Nephron progenitor cell (in vitro differentiated cells): ENCODE measurements at regions not wholly inside any gene's neighbourhood (a gene's known extent, or its start where the extent isn't known, plus 50 kb on each side); places are given as distances from the start of the nearest gene placed in this dataset.
A peak's percentile ranks its signal among the peaks of the same experiment; 100 is the strongest.
"Not testable (repeated sequence)": the region's sequence is repeated elsewhere in the genome, so short reads cannot be mapped to it uniquely, and the experiment has no call there.

Experiments
- DNase-seq: peaks from one replicate; pipeline ENCODE4 v3.0.0; 2021
- H3K27ac Mint-ChIP-seq: 2 replicates; pipeline ENCODE4 v1.8.0; 2021; ENCODE audit warnings: mild to moderate bottlenecking, moderate library complexity, mixed read lengths
- H3K27me3 Mint-ChIP-seq: 2 replicates; pipeline ENCODE4 v1.8.0; 2021; ENCODE audit warnings: mild to moderate bottlenecking, low read depth, mixed read lengths; ENCODE audit not compliant: poor library complexity
- H3K36me3 Mint-ChIP-seq: 2 replicates; pipeline ENCODE4 v1.8.0; 2021; ENCODE audit warnings: low read depth, mixed read lengths
- H3K4me1 Mint-ChIP-seq: 2 replicates; pipeline ENCODE4 v1.8.0; 2021; ENCODE audit warnings: mixed read lengths
- H3K4me3 Mint-ChIP-seq: 2 replicates; pipeline ENCODE4 v1.8.0; 2021; ENCODE audit warnings: mild to moderate bottlenecking, moderate library complexity, mixed read lengths
- H3K9me3 Mint-ChIP-seq: 2 replicates; pipeline ENCODE4 v1.8.0; 2021; ENCODE audit warnings: mild to moderate bottlenecking, moderate library complexity, mixed read lengths
- CTCF ChIP-seq: fragments of 200-600 bp; sonication (generic); IDR thresholded peaks from 2 replicates; pipeline ENCODE4 v1.5.0; 2021; ENCODE audit warnings: antibody characterized with exemption

DNA sequence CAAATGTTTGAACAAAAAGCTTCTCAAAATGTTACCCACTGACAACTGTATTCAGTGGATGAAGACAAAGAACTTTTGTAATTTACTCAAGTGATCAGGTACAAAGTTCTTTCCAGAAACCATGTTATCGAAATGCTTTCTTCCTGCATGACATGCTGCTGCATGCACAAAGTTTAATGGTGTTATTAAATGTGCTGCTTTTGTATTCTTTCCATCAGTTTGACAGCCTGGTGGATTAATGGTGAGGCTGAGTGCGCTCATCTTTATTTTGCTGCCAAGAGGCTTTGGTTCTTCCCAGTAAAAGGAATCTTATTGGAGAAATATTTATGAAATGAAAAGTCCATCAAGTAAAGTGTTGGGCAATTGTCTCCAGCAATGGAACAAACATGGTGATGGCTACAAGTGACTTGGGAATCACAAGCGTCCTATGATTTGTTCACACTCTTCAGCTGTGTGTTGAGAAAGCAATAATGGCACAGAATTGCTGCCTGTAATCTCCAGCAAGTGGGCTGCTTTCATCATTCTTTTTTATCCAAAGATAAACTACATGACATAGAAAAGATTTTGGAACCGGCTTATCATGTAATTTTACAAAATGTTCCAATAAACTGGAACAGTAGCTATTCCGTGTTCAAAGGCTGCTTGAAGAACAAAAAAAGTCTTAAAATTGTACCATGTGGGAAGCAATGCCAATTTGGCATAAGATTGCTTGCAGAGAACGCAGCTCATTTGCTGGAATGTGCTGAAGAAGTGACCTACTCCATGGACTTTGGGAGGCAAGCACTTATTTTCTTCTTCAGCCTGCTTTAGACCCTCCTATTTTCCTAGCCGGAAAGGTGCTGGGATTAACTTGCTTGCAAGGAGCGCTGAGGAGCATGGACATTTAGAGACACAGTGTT lies 153.1 kb downstream of the HSD17B3 start:
- no peak for DNase-seq
- Mint-ChIP-seq H3K4me3 (no peak overlapping the region), H3K27ac (no peak overlapping the region), H3K27me3 (no peaks in the 10 kb centered on the region), H3K9me3 (peaks cover 15% of the 10 kb centered on the region), H3K36me3 (peaks cover 9% of the 10 kb centered on the region), H3K4me1 (peaks cover 13% of the 10 kb centered on the region)
- no peak for TF ChIP-seq CTCF

- H3K4me3 Mint-ChIP-seq, H3K36me3 Mint-ChIP-seq: not testable (repeated sequence)
- H3K9me3 Mint-ChIP-seq: peaks cover 15% of the 10 kb centered on the region
These were observed 154.9 kb downstream of the HSD17B3 start for GRCh38 chr9:96147029-96147428.

GRCh38 chr9:96141666-96142065 lies 160.3 kb downstream of the HSD17B3 start:
- H3K36me3 Mint-ChIP-seq: peaks cover 8% of the 10 kb centered on the region
- H3K4me3 Mint-ChIP-seq: no peak overlapping the region
- no peak for TF ChIP-seq CTCF
- DNase-seq: no peak
- H3K9me3 Mint-ChIP-seq: peaks cover 9% of the 10 kb centered on the region
- peaks cover 35% of the 10 kb centered on the region for H3K4me1 Mint-ChIP-seq
- H3K27me3 Mint-ChIP-seq: peaks cover 8% of the 10 kb centered on the region
- no peak overlapping the region for H3K27ac Mint-ChIP-seq

More at GRCh38 chr9:96147029-96147428, 154.9 kb downstream of the HSD17B3 start:
- DNase-seq, H3K27ac Mint-ChIP-seq, H3K27me3 Mint-ChIP-seq: not testable (repeated sequence)
- peaks cover 13% of the 10 kb centered on the region for H3K4me1 Mint-ChIP-seq

GRCh38 chr9:96141128-96141474 lies 160.9 kb downstream of the HSD17B3 start:
- H3K9me3 Mint-ChIP-seq: peaks cover 4% of the 10 kb centered on the region
- no peak for TF ChIP-seq CTCF
- peaks cover 2% of the 10 kb centered on the region for H3K36me3 Mint-ChIP-seq
- peaks cover 8% of the 10 kb centered on the region for H3K27me3 Mint-ChIP-seq
- H3K4me3 Mint-ChIP-seq: peak overlapping the region; percentile 68
- H3K27ac Mint-ChIP-seq: peak overlapping the region; percentile 54
- H3K4me1 Mint-ChIP-seq: peaks cover 36% of the 10 kb centered on the region
- no peak for DNase-seq

GRCh38 chr9:96140296-96141127 lies 161.5 kb downstream of the HSD17B3 start:
- Mint-ChIP-seq H3K9me3 (no peaks in the 10 kb centered on the region), H3K27ac (no peak overlapping the region), H3K4me1 (peaks cover 36% of the 10 kb centered on the region), H3K4me3 (peak overlapping the region; percentile 68), H3K36me3 (no peaks in the 10 kb centered on the region), H3K27me3 (peaks cover 8% of the 10 kb centered on the region)
- peak; percentile 33 for DNase-seq
- no peak for TF ChIP-seq CTCF

DNA sequence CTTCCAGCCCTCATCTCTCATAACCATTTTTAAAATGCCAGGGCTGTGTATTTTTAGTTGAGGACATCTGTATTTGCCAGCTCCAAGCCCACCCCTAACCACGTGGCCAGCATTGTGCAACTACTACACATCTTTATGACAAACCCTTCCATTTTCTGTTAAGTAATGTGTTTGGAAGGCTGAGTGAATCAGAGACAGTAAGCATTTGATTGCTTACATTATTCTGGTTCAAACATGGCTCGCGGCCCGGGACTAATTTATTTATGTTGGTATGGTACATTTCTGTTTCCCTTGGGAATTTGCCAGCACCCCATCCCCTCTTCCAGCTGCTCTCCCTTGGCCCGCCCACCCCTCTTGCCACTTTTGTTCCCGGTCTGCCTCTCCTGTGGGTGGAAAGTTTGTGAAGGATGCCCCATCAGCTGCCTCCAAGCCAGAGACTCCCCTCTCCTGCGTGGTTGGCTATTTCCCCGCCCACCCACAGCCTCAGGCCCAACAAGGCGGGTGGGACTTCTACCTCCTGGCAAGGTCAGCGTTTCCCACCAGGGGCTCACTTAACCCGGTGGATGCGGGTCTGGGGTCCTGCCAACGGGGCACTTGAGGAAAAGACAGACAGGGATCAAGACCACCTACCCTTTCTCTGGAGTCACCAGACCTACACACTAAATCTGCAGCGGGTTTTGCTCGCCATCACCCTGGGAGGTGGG lies 162.2 kb downstream of the HSD17B3 start:
- peaks cover 41% of the 10 kb centered on the region for H3K4me1 Mint-ChIP-seq
- H3K27me3 Mint-ChIP-seq: peaks cover 11% of the 10 kb centered on the region
- no peaks in the 10 kb centered on the region for H3K36me3 Mint-ChIP-seq
- H3K27ac Mint-ChIP-seq: no peak overlapping the region
- TF ChIP-seq CTCF: no peak
- peak overlapping the region; percentile 68 for H3K4me3 Mint-ChIP-seq
- H3K9me3 Mint-ChIP-seq: no peaks in the 10 kb centered on the region
- DNase-seq: no peak
